ENCODE measurements at regions not wholly inside any gene's neighbourhood (a gene's known extent, or its start where the extent isn't known, plus 50 kb on each side); places are given as distances from the start of the nearest gene placed in this dataset.

DNA sequence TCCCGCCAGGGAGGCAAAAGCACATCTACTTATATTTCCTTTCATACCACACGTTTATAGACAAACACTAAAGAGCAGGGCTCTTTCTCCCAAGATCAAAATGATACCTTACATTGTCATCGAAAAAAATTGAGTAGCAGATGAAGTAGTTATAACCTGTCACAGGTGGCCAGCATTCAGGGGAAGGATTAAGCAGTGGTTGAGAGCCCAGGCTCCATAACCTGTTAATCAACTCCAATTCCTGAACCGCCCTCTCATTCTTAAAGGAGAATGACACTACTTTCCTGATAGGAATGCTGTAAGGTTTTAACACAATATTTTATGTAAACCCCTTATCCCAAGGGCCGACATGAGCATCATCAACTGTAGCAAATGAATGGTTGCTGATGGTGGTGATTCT lies 268.9 kb upstream of the KCNIP4 start:
- no peak for DNase-seq

DNA sequence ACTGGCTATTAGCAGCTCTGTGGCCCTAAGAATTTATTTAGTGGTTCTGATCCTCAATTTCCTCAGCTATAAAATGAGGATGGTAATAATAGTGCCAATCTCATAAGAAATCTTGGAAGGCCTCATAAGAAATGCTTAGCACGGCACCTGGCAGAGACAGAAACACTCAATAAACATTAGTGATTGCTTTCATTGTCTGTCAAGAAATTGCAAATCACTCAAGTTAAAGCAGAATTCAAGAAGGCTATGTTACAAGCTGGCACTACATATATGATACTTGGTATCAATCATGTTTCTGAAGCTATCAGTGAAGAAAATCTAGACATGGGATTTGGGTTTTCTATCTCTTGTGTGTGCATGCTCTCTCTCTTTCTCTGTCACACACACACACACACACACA lies 267.7 kb upstream of the KCNIP4 start:
- no peak for DNase-seq

DNA sequence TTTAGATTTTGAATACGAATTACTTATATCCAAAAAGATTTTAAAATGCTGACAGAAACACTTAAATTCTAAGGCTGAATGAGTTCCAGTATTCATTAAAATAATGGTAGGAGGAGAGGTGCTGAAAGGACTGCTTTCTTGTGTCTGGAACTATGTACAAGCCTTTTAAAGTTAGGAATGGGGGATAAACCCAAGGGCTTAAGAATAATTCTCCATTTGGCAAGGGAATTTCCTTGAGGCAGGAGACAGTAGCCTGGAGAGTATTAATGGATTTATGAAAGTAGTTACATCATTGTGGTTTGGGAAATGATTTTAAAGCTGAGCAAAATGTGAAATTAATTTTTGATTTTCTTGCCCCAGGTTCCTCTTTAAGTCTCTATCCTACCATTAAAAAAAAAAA lies 266.5 kb upstream of the KCNIP4 start:
- DNase-seq: no peak

DNA sequence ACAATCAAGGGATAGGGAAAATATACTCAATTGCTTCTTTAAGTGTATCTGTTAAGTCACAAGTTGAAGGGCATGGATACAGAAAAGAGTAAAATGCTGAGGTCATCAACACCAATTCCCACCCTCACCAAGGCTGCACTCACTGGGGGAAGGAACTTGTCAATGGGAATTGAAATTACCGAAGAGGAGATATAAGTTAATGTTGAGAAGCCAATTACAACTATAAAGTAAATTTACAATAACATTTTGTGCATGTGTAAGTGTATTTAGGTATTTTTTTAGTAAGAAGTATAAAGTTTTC lies 255.1 kb upstream of the KCNIP4 start:
- DNase-seq: no peak

DNA sequence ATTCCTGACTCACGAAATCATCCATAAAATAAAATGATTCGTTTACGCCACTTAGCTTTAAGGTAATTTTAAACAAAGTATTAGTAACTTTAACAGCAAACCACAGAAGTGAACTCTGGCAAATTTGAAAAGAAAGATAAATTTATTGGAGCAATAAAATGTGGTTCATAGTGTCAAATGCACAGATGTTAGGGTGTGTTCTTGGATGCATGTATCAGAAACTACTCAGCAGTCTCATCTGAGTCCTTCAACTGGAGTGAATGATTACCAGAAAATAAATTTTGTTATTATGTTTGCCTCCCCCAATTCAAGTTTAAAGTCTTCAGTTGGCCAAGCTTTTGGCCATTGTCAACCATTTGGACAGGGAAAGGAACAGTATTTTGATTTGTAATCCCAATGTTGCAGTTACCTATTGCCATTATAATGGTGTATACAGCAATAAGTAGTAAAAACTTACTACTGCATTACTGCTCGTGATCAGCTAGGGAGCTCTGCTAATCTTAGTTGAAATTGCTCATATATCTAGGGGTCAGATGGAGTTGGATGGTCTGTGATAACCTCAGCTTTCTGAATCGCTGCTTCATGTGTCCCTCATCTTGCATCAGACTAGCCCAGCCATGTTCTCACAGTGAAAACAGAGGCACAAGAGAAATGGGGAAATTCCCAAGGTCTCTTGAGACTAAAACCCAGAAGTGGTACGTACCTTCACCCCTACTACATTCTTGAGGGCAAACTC lies 254.6 kb upstream of the KCNIP4 start:
- no peak for DNase-seq

DNA sequence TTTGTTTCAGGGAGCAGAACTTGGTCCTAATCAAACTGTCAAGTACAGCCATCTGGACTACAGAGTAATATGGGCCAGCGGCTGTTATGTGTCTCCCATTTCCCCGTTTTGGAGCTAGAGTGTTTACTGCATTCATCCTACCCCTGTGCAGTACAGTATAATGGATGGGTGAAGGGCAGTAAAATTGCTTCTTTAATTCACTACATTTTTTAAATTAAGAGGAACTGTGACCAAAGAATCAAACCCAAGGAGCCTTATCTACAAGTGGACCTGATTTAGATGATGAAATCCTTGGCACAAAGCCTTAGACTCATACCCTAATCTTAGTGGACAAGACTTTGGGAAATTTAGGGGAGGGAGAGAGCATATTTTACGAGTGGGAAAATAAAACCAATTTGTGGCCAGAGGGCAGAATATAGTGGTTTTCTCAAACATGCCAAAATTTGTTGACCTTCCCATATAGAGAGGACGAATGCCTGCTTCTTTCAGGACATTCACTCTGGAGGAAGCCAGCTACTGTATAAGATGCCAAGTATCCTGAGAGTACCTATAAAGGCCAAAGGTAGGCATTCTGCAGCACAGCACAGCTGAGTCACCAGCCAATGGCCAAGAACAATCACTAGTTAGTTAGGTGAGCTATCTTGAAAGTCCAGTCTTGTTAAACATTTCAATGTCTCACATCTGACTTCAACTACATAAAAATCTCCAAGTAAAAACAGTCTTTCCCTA lies 253.8 kb upstream of the KCNIP4 start:
- no peak for DNase-seq

DNA sequence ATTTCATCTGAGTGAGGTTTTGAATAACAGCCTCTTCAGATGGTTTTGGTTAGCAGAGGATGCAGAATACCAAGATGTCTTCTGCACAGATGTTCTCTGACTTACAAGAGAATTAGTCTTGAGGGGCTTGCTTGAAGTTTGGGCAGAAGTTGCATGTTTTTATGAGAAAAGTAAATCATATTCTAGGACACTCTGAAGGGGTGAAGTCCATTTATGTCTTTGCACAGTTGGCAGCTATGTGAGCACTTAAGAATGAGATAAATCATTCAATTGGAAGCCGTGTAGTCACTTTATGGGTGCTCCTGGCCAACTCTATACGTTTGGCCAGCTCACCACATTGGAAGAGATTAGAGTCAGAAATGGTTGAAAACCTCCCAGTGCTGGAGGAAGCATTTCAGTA lies 252.7 kb upstream of the KCNIP4 start:
- DNase-seq: no peak

DNA sequence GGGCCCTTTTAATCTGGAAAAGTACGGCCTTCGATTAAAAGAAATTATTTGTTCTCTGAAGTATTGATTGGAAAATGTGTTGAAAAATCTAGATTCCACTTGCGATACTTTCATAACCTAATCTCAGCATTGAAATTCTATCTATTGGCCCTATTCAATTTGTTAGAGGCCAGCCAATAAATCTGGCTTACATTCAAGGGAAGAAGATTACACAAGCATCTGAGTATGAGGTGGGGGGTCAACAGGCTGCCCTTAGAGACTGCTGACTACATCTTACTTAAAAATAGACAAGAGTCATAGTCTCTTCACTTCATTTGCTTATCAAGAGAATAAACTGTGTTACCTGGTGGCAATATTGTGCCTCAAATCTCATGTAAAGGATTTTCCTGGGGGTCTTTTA lies 248.0 kb upstream of the KCNIP4 start:
- no peak for DNase-seq

DNA sequence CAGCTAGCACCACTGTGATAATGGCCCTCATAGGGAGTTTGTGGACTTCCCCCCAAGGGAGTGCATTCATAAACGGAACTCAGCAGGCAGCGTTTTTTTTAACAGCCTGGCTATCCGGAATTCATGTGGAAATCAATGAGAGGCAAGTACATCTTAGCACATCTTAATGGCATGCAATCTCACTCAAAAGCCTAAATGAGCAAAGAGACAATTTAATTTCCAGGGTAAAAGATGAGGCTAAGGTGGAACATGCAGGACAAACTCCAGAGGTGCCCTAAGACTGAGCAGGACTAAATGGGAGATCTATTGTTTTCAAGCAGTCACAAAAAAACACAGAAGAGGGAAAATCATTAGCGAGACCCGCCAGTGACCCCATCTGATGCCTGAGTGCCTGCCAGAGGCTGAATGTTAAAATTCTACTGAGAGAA lies 243.5 kb upstream of the KCNIP4 start:
- no peak for DNase-seq

DNA sequence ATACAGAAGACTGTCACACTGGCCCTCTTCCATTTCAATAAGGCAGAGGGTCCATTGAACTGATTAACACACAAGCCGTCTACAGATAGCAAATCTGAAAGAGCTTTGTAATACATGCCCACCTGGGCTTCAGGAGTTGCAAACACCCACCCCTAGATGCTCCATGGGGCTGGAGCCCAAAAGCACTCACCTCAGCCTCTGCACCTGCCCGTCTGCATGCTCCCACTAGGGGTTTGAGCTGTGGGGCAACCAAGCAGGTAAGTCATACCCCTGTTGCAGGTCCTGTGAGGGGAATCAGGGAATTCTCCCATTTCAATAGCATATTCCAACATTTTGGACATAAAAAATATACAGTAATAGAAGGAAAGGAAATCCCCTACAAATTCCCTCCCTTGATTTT lies 243.0 kb upstream of the KCNIP4 start:
- DNase-seq: no peak

DNA sequence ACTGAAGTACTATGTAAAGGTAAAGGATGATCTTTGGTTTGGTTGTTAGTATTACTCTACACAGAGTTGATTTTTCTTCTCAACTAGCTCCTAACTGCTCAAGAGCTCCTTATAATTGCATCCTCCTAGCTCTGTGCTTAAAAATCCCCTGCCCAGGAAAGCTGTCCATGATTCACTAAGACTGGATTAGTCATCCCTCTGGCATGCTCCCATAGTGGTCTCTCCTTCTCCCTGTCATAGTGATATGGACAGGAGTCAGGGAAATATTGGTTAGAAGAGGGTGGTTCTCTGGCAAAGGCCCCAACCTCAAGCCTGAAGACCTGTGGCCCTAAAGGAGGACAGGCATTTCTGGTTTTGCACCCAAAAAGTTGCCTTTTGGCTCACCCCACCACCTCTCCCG lies 242.3 kb upstream of the KCNIP4 start:
- no peak for DNase-seq

DNA sequence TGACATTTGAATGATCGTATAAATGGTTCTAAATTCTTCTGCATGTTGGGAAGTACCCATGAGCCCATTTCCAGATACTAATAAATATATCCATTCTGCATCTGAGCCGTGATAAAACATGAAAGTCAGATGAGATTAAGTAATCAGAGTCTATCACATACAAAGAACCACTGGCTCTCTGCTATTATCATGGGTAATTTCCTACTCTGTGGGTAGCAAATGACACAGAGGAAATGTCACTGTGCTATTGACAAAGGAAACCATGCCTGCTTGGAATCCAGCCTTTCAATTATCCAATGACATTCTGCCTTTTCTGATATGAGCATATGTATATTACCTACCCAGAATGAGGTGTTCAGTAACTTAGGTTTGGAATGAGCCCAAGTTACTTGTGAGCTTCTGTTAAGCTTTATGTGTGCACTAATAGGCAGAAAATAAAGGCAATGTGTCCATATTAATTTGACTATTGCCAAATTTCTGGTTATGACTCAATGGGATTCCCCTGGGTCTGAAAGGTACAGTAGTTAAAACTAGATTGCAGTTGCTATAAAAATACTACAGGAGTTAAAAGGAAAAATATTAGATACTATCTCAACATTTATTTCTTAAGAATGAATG lies 238.7 kb upstream of the KCNIP4 start:
- DNase-seq: no peak

DNA sequence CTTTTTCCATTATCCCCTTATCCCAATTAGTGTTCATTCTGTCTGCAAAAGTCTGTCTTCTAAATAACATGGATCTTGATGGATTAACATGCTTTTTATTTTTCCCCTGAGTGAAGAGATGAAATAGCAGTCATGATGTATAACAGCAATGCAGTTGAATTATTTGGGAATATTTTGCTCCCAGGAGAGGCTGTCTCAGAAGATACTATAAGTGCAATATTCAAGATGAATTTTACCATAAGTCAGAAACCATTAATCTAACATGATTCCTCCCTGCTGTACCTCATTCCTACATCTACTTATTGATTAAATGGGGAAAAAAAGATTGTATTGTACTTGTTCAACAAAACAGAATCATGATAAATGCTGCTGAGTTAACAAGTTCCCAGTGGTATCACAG lies 233.2 kb upstream of the KCNIP4 start:
- no peak for DNase-seq

DNA sequence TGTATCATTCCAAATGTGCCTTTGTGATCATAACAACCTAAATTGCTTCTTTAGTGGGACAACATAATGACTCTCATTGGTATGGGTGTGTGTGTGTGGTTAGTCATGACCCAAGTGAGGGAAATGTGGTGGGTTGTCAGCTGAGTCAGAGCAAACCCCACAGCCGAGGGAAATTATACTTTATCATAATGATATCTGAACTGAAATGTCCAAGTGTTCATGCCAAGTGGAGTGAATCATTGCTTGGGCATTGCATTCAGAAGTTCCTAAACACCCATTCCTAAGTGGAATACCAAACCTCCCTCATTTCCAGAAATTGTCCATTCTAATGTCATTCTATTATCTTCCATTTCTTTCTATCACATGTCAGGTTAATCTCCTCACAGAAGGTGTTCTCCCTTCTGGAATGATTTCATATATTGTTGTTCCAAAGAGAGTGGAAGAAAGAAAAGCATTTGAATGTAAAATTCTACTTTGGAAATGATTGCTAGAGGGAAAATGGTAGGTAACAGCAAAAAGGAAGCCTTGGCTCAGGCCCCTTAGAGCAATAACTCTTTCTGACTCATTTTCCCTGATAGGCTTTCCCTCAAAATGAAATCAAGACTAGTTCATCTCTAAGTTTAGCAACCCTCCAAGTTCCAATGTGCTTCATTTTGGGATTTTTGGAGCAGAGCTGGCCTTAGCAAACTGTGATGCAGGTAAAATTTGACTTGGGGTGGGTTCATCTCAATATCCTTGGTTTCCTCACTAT lies 230.7 kb upstream of the KCNIP4 start:
- DNase-seq: no peak

DNA sequence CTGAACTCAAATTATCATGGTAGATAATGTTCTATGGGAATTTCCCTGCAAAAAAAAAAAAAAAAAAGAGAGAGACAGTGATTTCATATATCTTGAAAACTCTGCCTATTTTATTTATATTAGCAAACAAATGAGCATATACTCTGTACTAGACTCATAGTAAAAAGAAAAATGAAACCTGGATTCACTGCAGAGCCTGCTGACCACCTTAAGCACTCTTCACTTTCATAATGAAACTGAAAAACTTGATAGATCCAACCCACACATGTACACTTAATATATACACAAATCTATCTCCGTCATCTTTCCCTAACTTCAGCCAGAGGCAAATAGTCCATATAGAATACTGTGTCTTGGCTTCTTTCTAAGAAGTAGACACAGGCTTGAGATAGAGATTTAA lies 226.1 kb upstream of the KCNIP4 start:
- no peak for DNase-seq

DNA sequence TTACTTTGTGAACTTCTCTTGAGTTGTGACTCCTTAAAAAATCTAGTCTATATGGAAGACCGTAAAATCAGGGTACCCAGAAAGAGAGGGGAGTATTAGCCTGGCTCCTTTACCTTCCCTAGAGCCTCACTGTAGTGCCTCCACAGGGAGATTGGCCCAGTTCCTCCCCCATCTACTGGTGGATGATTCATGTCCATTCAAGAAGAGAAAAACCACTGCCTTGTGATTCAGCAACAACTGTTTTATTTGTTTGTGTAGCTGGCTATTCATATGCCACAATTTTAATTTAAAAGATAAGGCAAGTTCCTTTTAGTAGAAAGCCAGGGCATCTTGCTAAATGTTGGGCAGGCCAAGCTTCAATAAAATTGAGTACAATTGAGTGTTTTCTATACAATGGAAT lies 221.8 kb upstream of the KCNIP4 start:
- no peak for DNase-seq

DNA sequence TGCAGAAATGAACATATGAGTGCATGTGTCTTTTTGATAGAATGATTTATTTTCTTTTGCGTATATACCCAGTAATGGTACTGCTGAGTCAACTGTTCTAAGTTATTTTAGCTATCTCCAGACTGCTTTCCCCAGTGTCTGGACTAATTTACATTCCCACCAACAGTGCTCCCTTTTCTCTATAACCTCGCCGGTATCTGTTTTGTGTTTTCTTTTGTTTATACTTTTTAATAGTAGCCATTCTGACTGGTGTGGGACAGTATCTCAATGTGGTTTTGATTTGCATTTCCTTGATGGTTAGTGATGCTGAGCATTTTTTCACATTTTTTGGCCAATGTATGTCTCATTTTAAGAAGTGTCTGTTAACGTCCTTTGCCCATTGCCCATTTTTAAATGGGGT lies 218.6 kb upstream of the KCNIP4 start:
- DNase-seq: no peak

DNA sequence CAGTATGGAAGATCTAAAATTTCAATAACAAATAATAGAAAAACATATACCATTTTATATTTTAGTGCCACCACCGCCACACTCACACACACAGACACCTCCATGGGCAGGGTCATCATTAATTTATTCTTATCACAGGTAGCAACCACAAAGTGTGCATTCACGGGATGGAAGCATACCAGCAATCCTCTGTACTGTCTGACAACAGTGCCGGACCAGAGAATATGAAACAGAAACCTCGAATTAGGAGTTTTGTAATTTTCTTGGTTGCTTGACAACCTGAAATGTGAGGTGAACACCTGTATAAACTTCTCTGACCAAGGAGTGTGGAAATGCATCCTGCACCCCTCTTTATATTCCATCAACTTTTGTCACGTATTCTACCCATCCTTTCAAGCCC lies 213.9 kb upstream of the KCNIP4 start:
- no peak for DNase-seq

DNA sequence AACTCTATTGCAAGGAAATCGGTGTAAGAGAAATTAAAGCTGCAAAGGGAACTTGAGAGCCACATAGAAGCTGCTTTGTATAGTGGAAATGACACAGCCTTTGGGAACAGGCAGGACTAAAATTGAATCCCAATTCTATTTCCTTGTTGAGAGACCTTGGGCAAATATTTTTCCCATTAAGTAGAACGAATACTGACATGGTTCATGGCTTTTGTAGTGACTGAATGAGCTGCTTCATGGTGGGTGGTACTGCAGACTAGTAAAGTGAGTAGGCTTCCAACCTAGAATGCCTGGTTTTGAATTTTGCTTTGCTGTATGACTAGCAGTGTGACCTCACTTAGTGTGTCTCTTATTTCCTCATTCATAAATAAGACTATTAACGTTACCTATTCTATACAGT lies 182.2 kb upstream of the KCNIP4 start:
- DNase-seq: no peak

DNA sequence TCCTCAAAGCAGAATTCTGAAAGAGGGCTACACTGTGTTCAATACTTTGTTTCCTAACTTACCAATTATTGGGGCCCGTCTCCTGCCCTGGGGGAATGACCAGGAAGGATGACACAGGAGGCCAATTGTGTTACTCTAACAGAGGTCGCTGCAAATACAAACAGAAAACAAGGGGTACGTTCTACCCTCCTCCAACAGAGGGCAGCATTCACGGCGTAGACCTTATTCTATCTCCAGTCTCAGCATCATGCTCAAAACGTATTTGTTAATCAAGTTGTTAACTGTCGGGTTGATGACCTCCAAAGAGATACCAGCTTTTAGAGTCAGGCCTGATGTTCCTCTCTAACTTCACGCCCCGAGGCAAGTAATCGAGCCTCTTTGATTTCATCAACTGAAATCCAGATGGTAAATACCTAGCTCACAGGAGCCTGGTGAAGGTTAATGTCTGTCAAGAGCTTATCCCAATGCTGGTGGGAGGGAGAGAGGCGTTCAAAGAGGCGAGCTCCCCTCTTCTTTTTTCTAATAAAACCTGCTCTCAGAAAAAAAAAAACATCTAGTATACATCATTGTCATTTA lies 181.0 kb upstream of the KCNIP4 start:
- no peak for DNase-seq

DNA sequence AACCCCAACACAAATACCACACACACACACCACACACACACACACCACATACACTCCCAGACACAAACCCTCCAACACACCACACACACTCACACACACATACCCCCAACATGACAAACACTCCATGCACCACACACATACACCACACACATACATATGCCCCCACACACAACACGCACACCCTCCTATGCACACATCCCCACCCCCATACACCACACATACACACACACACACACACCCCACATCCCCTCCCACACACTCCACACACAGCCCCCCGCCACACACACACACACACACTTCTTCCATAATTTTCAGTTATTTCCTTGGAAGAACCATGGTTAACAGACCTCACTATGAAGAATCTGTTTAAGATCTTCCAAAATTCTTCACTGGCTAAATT lies 173.5 kb upstream of the KCNIP4 start:
- no peak for DNase-seq

DNA sequence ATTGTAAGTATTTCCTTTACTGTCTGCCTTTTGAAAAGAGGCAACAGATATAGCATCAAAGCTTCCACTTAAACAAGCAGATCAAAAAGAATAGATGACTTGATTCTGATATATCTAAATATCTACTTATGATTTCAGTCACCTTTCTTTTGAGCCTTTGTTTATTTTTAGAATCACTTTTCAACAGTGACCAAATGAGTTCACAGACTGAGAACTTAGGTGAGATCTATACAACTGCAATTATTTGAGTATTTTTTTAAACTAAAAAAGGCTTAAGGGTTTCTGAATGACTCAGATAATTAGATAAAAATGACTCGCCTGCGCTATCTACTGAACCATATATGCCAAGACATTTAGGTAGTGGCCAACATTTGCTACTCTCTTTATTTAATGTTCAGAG lies 166.7 kb upstream of the KCNIP4 start:
- DNase-seq: no peak

DNA sequence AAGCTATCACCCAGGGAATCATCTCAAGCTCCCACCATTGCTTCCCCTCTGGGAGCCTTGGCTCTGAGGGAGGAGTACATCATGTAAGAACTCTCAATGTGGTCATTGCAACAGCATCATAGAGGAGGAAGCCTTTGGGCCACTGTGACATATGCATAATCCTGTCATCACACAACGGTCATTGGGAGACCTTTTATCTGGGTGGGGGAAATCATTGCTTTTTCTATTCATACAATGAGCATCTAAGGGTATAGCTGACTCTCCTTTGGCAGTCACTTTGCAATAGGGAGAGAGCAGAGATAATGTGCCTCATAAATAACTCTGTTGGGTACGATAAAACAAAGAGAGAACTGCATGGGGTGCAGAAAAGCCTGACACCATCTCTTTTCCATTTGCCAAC lies 155.2 kb upstream of the KCNIP4 start:
- no peak for DNase-seq

DNA sequence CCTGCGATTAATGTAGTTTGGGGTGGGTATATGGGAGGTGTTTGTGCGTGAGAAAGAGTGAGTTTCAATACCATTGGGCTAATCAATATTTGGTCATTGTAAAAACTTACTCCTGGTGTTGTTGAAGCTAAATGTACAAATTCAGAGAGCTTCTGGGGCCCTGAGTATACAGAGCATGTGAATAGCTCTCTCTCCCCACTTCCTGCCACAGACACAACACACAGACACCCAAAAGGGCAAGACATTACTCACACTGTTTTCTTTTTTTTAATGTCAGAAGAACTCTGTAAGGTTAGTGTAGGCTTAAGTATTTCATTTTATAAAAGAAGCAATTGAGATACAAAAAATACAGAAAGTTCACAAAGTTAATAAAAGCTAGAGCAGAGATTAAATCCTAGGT lies 151.3 kb upstream of the KCNIP4 start:
- no peak for DNase-seq
